ENCODE measurements at regions not wholly inside any gene's neighbourhood (a gene's known extent, or its start where the extent isn't known, plus 50 kb on each side); places are given as distances from the start of the nearest gene placed in this dataset.

DNA sequence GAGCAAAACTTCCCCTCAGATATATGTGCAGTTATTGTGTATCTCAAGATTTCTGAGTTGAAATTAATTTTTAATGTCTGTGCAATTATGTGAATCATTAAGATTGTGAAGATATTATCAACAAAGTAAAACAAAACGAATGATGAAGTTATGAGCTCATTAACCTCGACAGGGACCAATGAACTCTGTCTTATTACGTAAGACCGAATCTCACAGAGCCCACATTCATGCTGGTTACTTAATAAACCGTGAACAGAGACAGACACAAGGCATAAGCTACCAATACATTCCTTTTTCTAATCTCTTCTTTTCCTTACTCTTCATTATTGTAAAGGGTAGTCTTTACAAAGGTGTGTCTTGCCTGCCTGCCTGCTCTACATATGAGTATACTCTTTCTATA, 568.7 kb downstream of the RPS29 start:
- ChIA-PET POLR2A (no interaction called here), CTCF (no interaction called here)
- no peak for TF ChIP-seq ARNT (IDR thresholded peaks at IDR 0.05)
- TF ChIP-seq FOXK2 (IDR thresholded peaks at IDR 0.05), result no peak
- TF ChIP-seq, protein P1, sequence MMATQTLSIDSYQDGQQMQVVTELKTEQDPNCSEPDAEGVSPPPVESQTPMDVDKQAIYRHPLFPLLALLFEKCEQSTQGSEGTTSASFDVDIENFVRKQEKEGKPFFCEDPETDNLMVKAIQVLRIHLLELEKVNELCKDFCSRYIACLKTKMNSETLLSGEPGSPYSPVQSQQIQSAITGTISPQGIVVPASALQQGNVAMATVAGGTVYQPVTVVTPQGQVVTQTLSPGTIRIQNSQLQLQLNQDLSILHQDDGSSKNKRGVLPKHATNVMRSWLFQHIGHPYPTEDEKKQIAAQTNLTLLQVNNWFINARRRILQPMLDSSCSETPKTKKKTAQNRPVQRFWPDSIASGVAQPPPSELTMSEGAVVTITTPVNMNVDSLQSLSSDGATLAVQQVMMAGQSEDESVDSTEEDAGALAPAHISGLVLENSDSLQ (IDR thresholded peaks at IDR 0.05), result no peak
- TF ChIP-seq L3MBTL2 (conservative IDR thresholded peaks at IDR 0.05), result no peak
- TF ChIP-seq BHLHE40 (IDR thresholded peaks at IDR 0.05; ENCODE audit: borderline replicate concordance), result no peak
- no peak for TF ChIP-seq ZNF384 (IDR thresholded peaks at IDR 0.05)
- TF ChIP-seq SUZ12 (IDR thresholded peaks at IDR 0.05), result no peak
- no peak for TF ChIP-seq TARDBP (IDR thresholded peaks at IDR 0.05)
- no peak for TF ChIP-seq CTBP1 (IDR thresholded peaks at IDR 0.05; ENCODE audit: borderline replicate concordance)
- TF ChIP-seq HDGF (IDR thresholded peaks at IDR 0.05; ENCODE audit: borderline replicate concordance), result no peak
- TF ChIP-seq ELF4 (IDR thresholded peaks at IDR 0.05), result no peak
- no peak for TF ChIP-seq NFRKB (IDR thresholded peaks at IDR 0.05)
- TF ChIP-seq LEF1 (IDR thresholded peaks at IDR 0.05; ENCODE audit: borderline replicate concordance), result no peak
- TF ChIP-seq FOXA1 (IDR thresholded peaks at IDR 0.05), result no peak
- TF ChIP-seq SP1 (IDR thresholded peaks at IDR 0.05), result no peak
- no peak for TF ChIP-seq FOXM1 (IDR thresholded peaks at IDR 0.05; ENCODE audit: borderline replicate concordance)
- DNase-seq (ENCODE audit: extremely low spot score), result no peak

DNA sequence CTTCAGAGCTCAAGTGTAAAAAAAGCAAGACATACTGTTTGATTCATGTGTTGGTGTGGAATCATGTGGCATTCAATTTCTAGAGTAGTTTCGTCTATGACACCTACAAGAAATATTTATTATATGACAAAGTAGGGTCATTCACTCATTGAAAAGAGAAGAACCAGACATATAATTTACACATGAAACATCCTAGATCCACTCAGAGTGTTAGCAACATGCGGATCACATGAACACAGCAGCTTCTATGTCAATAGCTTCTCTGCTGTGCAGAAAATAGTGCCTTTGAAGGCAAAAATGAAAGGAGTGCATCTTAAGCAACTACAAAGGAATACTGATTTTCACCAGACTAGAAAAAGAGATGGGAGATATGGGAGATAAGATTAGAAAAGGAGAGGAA, 569.8 kb downstream of the RPS29 start:
- DNase-seq (ENCODE audit: extremely low spot score), result no peak
- TF ChIP-seq HDGF (IDR thresholded peaks at IDR 0.05; ENCODE audit: borderline replicate concordance) (no peak), SUZ12 (IDR thresholded peaks at IDR 0.05) (no peak), BHLHE40 (IDR thresholded peaks at IDR 0.05; ENCODE audit: borderline replicate concordance) (no peak), FOXM1 (IDR thresholded peaks at IDR 0.05; ENCODE audit: borderline replicate concordance) (no peak), ARNT (IDR thresholded peaks at IDR 0.05) (no peak), FOXK2 (IDR thresholded peaks at IDR 0.05) (no peak), L3MBTL2 (conservative IDR thresholded peaks at IDR 0.05) (no peak)
- ChIA-PET CTCF (no interaction called here), POLR2A (no interaction called here)

DNA sequence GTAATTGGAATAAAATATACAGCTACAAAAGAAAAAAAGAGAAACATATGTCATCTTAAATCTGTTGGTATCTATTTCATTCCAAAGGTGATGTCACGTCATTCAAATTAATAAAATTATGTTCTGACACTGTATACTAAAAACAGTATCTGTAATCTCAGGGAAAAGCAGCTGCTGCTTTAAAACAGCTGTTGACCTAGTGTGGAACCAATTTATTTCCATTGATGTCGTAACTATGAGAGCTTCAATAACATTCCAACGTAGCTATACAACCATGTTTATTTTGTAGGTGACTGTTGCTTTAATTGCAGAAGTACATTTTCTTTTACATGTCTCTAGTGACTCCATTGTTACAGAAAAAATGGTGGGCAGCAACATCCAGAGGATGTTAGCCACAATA, 571.7 kb downstream of the RPS29 start:
- POLR2A ChIA-PET, result no interaction called here
- TF ChIP-seq LEF1 (IDR thresholded peaks at IDR 0.05; ENCODE audit: borderline replicate concordance) (no peak), SUZ12 (IDR thresholded peaks at IDR 0.05) (no peak), HDGF (IDR thresholded peaks at IDR 0.05; ENCODE audit: borderline replicate concordance) (no peak), BHLHE40 (IDR thresholded peaks at IDR 0.05; ENCODE audit: borderline replicate concordance) (no peak)

DNA sequence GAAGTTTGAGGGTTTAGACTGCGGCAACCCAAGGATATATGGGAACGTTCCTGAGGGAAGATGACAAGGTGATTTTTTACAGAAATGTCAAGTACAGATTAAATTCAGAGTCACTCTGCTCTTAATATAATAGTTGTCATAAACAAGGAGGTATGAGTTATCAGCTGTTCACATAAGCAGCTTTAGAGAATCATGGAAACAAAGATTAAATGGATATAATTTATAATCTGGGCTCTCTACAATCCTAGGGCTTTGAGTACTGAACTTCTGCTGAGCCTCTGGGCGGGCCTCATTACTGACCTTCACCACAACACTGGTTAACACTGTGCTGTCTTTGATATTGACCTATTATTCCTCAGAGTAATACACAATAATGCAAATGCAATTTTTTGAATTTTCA, 577.8 kb downstream of the RPS29 start:
- DNase-seq (ENCODE audit: extremely low spot score), result no peak
- no peak for TF ChIP-seq FOXM1 (IDR thresholded peaks at IDR 0.05; ENCODE audit: borderline replicate concordance)
- no peak for TF ChIP-seq CTBP1 (IDR thresholded peaks at IDR 0.05; ENCODE audit: borderline replicate concordance)
- no peak for TF ChIP-seq HDGF (IDR thresholded peaks at IDR 0.05; ENCODE audit: borderline replicate concordance)
- TF ChIP-seq BHLHE40 (IDR thresholded peaks at IDR 0.05; ENCODE audit: borderline replicate concordance), result no peak
- TF ChIP-seq LEF1 (IDR thresholded peaks at IDR 0.05; ENCODE audit: borderline replicate concordance), result no peak
- TF ChIP-seq TARDBP (IDR thresholded peaks at IDR 0.05), result no peak
- TF ChIP-seq ARNT (IDR thresholded peaks at IDR 0.05), result no peak
- no peak for TF ChIP-seq SUZ12 (IDR thresholded peaks at IDR 0.05)
- TF ChIP-seq FOXK2 (IDR thresholded peaks at IDR 0.05), result no peak
- no peak for TF ChIP-seq NFRKB (IDR thresholded peaks at IDR 0.05)
- no peak for TF ChIP-seq ELF4 (IDR thresholded peaks at IDR 0.05)
- ChIA-PET POLR2A (no interaction called here), CTCF (no interaction called here)

More for the DNA sequence above, 571.7 kb downstream of the RPS29 start:
- no peak for DNase-seq (ENCODE audit: extremely low spot score)
- CTCF ChIA-PET, result no interaction called here

DNA sequence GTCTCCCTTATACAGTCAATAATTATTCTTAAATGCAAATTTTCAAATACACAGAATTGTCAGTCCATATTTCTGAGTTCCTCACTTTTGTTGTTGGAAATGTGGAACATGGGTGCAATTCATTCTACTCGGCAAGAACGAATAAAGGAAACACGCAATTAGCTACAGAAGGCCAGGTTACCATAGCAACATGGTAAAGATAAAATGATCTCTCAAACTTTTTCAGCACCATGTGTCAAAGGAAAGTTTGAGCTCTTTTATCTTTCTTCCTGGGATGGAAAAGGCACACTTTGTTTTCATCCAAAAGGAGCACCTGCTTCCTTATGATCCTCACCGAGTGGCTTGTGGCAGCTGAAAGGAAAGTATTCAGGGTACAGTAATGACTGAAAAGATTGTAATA, 595.0 kb downstream of the RPS29 start:
- ChIA-PET POLR2A (no interaction called here), CTCF (no interaction called here)
- TF ChIP-seq HDGF (IDR thresholded peaks at IDR 0.05; ENCODE audit: borderline replicate concordance) (no peak), FOXM1 (IDR thresholded peaks at IDR 0.05; ENCODE audit: borderline replicate concordance) (no peak), FOXA1 (IDR thresholded peaks at IDR 0.05) (no peak), ZNF384 (IDR thresholded peaks at IDR 0.05) (no peak), BHLHE40 (IDR thresholded peaks at IDR 0.05; ENCODE audit: borderline replicate concordance) (no peak)
- no peak for DNase-seq (ENCODE audit: extremely low spot score)

DNA sequence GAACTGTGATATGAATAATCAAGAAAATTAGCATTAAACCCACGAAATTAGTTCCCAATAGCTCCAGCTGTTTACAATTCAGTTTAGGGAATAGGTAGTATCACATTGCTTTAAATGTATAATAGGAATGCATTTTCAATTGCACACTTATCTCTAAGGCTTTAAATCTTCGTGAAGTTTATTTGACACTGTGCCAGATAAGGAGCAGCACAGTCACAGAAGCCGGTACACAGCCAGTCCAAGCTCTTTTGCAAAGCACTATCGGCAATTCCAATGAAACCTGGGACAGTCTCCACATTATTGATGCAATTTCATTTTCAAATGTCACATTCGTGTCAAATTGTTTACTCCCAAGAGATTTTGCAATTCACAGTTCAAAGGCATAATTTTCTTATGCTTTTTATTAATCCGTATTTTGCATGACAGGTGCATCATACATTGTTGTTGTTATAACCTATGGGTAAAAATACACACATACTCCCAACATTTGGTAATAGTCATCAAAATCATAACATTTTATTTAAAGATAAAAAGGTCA, 602.8 kb downstream of the RPS29 start:
- TF ChIP-seq SUZ12 (IDR thresholded peaks at IDR 0.05), result no peak
- TF ChIP-seq SP1 (IDR thresholded peaks at IDR 0.05), result no peak
- no peak for TF ChIP-seq ELF4 (IDR thresholded peaks at IDR 0.05)
- no peak for TF ChIP-seq FOXK2 (IDR thresholded peaks at IDR 0.05)
- TF ChIP-seq L3MBTL2 (conservative IDR thresholded peaks at IDR 0.05), result no peak
- peak; percentile 17; the same call in 1 of the 2 replicates for TF ChIP-seq CTBP1 (IDR thresholded peaks at IDR 0.05; ENCODE audit: borderline replicate concordance)
- no peak for TF ChIP-seq FOXM1 (IDR thresholded peaks at IDR 0.05; ENCODE audit: borderline replicate concordance)
- TF ChIP-seq HDGF (IDR thresholded peaks at IDR 0.05; ENCODE audit: borderline replicate concordance), result no peak
- TF ChIP-seq, protein P1 (IDR thresholded peaks at IDR 0.05), result peak; percentile 45
- TF ChIP-seq ZNF384 (IDR thresholded peaks at IDR 0.05), result no peak
- ChIA-PET POLR2A (interaction anchor here (0.7 to 1.1 kb wide), 4 partner anchors 10 to 185 kb away, joined by 3 to 4 read pairs (median 3); no protein-coding TSS in a partner anchor), CTCF (no interaction called here)
- peak; percentile 47 for DNase-seq (ENCODE audit: extremely low spot score)

DNA sequence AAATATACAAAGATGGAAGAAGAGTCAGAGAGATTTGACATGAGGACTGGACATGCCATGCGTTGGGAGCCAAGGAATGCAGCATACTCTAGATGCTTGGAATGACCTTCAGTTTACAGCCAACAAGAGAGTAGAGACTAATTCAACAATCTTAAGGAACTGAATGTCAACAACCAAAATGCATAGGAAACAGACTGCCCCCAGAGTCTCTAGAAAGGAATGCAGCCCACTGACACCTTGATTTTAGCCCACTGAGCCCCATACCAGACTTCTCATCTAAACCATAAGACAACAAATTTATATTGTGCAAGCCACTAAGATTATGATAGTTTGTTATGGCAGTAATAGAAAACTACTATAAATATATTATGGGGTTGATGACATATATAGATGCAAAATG, 611.2 kb downstream of the RPS29 start:
- ChIA-PET CTCF (no interaction called here), POLR2A (no interaction called here)
- no peak for DNase-seq (ENCODE audit: extremely low spot score)
- TF ChIP-seq ARNT (IDR thresholded peaks at IDR 0.05) (no peak), ELF4 (IDR thresholded peaks at IDR 0.05) (no peak), NFRKB (IDR thresholded peaks at IDR 0.05) (no peak), TARDBP (IDR thresholded peaks at IDR 0.05) (no peak)

All from HEK293T (cell line).